ENCODE measurements at regions not wholly inside any gene's neighbourhood (a gene's known extent, or its start where the extent isn't known, plus 50 kb on each side); places are given as distances from the start of the nearest gene placed in this dataset.

DNA sequence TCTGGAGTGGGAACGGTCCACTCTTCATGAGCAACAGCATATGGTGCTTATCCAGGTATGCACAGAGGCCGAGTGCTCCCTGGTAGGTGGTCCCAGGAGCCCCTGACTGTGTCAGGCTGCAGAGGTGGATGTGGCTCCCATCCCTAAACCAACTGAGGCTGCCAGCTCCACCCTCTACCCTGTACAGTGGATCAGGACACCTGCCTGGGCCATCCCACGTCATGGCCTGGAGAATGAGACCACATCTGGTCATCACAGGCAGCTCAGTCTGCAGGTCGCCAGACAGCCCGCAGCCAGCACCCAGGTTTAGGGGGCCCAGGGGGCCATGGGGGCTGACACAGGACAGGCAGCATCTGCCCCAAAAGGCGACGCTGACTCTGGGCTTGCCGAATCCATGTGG is 100.3 kb upstream of the TMEM18 start:
- H3K9ac ChIP-seq (ENCODE audit: low read length) = no peak overlapping the region
- ATAC-seq (ENCODE audit: low read depth) (no peak), DNase-seq (no peak)
- H3K27me3 ChIP-seq (replicated peaks in 1 of 4; ENCODE audit: control extremely low read depth in 1 of 4, control insufficient read depth in 3 of 4, insufficient read depth in 4 of 4, low read length in 3 of 4) = no peaks in the 10 kb centered on the region
- Mint-ChIP-seq H3K27ac (no peak overlapping the region), H3K4me3 (no peak overlapping the region), H3K4me1 (no peaks in the 10 kb centered on the region), H3K27me3 (peaks cover 13% of the 10 kb centered on the region), H3K9me3 (ENCODE audit: insufficient read depth) (no peaks in the 10 kb centered on the region)
- WGBS (ENCODE audit: insufficient coverage) = 89% methylated on average over 8 of the region's 8 CpGs
- intact Hi-C loops (cut with micrococcal nuclease) = no loop called here
- H3K4me1 ChIP-seq (ENCODE audit: control insufficient read depth in 2 of 2, insufficient read depth in 2 of 2, low read length in 2 of 2) = no peaks in the 10 kb centered on the region
- ChIA-PET CTCF (no interaction called here), POLR2A (no interaction called here)
- no peaks in the 10 kb centered on the region for H4K20me1 ChIP-seq (ENCODE audit: control insufficient read depth, insufficient read depth, low read length, poor library complexity, severe bottlenecking)
- no peak for TF ChIP-seq EZH2 (IDR thresholded peaks at IDR 0.05; ENCODE audit: borderline replicate concordance, insufficient read depth, low read depth, low read length, poor library complexity, severe bottlenecking)
- TF ChIP-seq, protein P1, sequence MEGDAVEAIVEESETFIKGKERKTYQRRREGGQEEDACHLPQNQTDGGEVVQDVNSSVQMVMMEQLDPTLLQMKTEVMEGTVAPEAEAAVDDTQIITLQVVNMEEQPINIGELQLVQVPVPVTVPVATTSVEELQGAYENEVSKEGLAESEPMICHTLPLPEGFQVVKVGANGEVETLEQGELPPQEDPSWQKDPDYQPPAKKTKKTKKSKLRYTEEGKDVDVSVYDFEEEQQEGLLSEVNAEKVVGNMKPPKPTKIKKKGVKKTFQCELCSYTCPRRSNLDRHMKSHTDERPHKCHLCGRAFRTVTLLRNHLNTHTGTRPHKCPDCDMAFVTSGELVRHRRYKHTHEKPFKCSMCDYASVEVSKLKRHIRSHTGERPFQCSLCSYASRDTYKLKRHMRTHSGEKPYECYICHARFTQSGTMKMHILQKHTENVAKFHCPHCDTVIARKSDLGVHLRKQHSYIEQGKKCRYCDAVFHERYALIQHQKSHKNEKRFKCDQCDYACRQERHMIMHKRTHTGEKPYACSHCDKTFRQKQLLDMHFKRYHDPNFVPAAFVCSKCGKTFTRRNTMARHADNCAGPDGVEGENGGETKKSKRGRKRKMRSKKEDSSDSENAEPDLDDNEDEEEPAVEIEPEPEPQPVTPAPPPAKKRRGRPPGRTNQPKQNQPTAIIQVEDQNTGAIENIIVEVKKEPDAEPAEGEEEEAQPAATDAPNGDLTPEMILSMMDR (IDR thresholded peaks at IDR 0.05) = no peak
- no peak overlapping the region for H3K27ac ChIP-seq (ENCODE audit: low read length in 2 of 2)
- H3K4me2 ChIP-seq (replicated peaks; ENCODE audit: low read depth, low read length, poor library complexity, severe bottlenecking) = no peak overlapping the region
- H3K36me3 ChIP-seq (replicated peaks in 1 of 2; ENCODE audit: control extremely low read depth in 1 of 2, control insufficient read depth in 1 of 2, extremely low read depth in 1 of 2, insufficient read depth in 2 of 2, low read length in 1 of 2) = no peaks in the 10 kb centered on the region
- no peaks in the 10 kb centered on the region for H3K79me2 ChIP-seq (ENCODE audit: control insufficient read depth, insufficient read depth, low read length)
- H2AFZ ChIP-seq (ENCODE audit: insufficient read depth, low read depth, low read length, poor library complexity, severe bottlenecking) = no peak overlapping the region
- H3K4me3 ChIP-seq (ENCODE audit: control extremely low read depth in 1 of 5, extremely low read depth in 1 of 5, insufficient read depth in 1 of 5, low read depth in 2 of 5, low read length in 4 of 5) = no peak overlapping the region
- H3K9me3 ChIP-seq (ENCODE audit: control extremely low read depth in 1 of 3, control insufficient read depth in 2 of 3, insufficient read depth in 1 of 3, low read length in 2 of 3) = peaks cover 0 to 9% (median 0%) of the 10 kb centered on the region in 3 donors

DNA sequence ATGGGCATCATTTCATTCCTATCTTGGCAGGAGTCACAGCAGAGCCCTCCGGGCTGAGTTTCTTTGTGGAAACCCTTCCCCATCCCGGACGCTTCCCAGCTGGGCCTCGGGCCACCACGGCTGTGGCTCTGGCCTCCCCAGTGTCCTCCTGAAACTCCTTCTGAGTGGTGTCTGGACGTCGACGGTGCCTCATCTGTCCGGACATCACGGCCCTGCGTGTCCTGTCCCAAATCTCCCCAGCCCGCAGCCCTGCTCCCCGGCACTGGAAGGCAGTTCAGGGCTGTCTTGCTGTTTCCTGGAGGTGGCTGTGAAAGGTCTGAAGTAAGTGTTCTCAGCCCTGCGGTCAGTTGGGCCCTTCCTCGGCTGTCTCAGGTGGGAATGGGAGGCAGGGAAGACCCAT is 99.8 kb upstream of the TMEM18 start:
- H3K4me2 ChIP-seq (replicated peaks; ENCODE audit: low read depth, low read length, poor library complexity, severe bottlenecking) = no peak overlapping the region
- TF ChIP-seq EZH2 (IDR thresholded peaks at IDR 0.05; ENCODE audit: borderline replicate concordance, insufficient read depth, low read depth, low read length, poor library complexity, severe bottlenecking) = no peak
- TF ChIP-seq, protein P1 (IDR thresholded peaks at IDR 0.05) = no peak
- H3K4me3 ChIP-seq (ENCODE audit: control extremely low read depth in 1 of 5, extremely low read depth in 1 of 5, insufficient read depth in 1 of 5, low read depth in 2 of 5, low read length in 4 of 5) = no peak overlapping the region
- H4K20me1 ChIP-seq (ENCODE audit: control insufficient read depth, insufficient read depth, low read length, poor library complexity, severe bottlenecking) = no peaks in the 10 kb centered on the region
- H3K4me1 ChIP-seq (ENCODE audit: control insufficient read depth in 2 of 2, insufficient read depth in 2 of 2, low read length in 2 of 2) = no peaks in the 10 kb centered on the region
- intact Hi-C loops (cut with micrococcal nuclease) = no loop called here
- H3K9me3 ChIP-seq (ENCODE audit: control extremely low read depth in 1 of 3, control insufficient read depth in 2 of 3, insufficient read depth in 1 of 3, low read length in 2 of 3) = peaks cover 0 to 7% (median 0%) of the 10 kb centered on the region in 3 donors
- DNase-seq (no peak), ATAC-seq (ENCODE audit: low read depth) (no peak)
- no peaks in the 10 kb centered on the region for H3K27me3 ChIP-seq (replicated peaks in 1 of 4; ENCODE audit: control extremely low read depth in 1 of 4, control insufficient read depth in 3 of 4, insufficient read depth in 4 of 4, low read length in 3 of 4)
- no peaks in the 10 kb centered on the region for H3K79me2 ChIP-seq (ENCODE audit: control insufficient read depth, insufficient read depth, low read length)
- H3K27me3 Mint-ChIP-seq = peaks cover 13% of the 10 kb centered on the region
- no peak overlapping the region for H3K9ac ChIP-seq (ENCODE audit: low read length)
- no peak overlapping the region for H3K27ac Mint-ChIP-seq
- no peaks in the 10 kb centered on the region for H3K36me3 ChIP-seq (replicated peaks in 1 of 2; ENCODE audit: control extremely low read depth in 1 of 2, control insufficient read depth in 1 of 2, extremely low read depth in 1 of 2, insufficient read depth in 2 of 2, low read length in 1 of 2)
- no peak overlapping the region for H3K27ac ChIP-seq (ENCODE audit: low read length in 2 of 2)
- H3K4me1 Mint-ChIP-seq = no peaks in the 10 kb centered on the region
- WGBS (ENCODE audit: insufficient coverage) = 87% methylated on average over 15 of the region's 15 CpGs
- H2AFZ ChIP-seq (ENCODE audit: insufficient read depth, low read depth, low read length, poor library complexity, severe bottlenecking) = no peak overlapping the region
- CTCF ChIA-PET = no interaction called here
- no peak overlapping the region for H3K4me3 Mint-ChIP-seq
- POLR2A ChIA-PET = no interaction called here
- no peaks in the 10 kb centered on the region for H3K9me3 Mint-ChIP-seq (ENCODE audit: insufficient read depth)
